ENCODE measurements at regions not wholly inside any gene's neighbourhood (a gene's known extent, or its start where the extent isn't known, plus 50 kb on each side); places are given as distances from the start of the nearest gene placed in this dataset.

GRCh38 chr1:229907884-229908638 lies 159.0 kb upstream of the GALNT2 start:
- H3K4me3 Mint-ChIP-seq: no peak overlapping the region
- peaks cover 8% of the 10 kb centered on the region; the same call in 1 of the 2 replicates for H3K4me1 Mint-ChIP-seq
- CTCF ChIA-PET: no interaction called here
- H3K27me3 Mint-ChIP-seq (ENCODE audit: low read depth): no peaks in the 10 kb centered on the region
- H3K27ac Mint-ChIP-seq: no peak overlapping the region
- TF ChIP-seq USF1 (CRISPR knock-in tag; IDR thresholded peaks at IDR 0.05): no peak
- no peak for TF ChIP-seq SMAD4 (CRISPR knock-in tag; IDR thresholded peaks at IDR 0.05)
- TF ChIP-seq E2F4 (CRISPR knock-in tag; IDR thresholded peaks at IDR 0.05; ENCODE audit: borderline replicate concordance, low read depth): no peak
- no peak for TF ChIP-seq ZNF396 (CRISPR knock-in tag; IDR thresholded peaks at IDR 0.05; ENCODE audit: borderline replicate concordance)
- no peak for TF ChIP-seq FOXJ3 (CRISPR knock-in tag; IDR thresholded peaks at IDR 0.05; ENCODE audit: borderline replicate concordance)
- no peak for TF ChIP-seq GABPB1 (CRISPR knock-in tag; IDR thresholded peaks at IDR 0.05)
- ATAC-seq (no peak), DNase-seq (ENCODE audit: low spot score) (no peak)
- H3K36me3 Mint-ChIP-seq: no peaks in the 10 kb centered on the region
- H3K9me3 Mint-ChIP-seq: no peaks in the 10 kb centered on the region
- POLR2A ChIA-PET: interaction anchor here (0.6 kb wide), 1 partner anchor 213 kb away, joined by 3 read pairs; no protein-coding TSS in a partner anchor

- ChIA-PET POLR2A (interaction anchor here (0.6 kb wide), 1 partner anchor 213 kb away, joined by 3 read pairs; no protein-coding TSS in a partner anchor), CTCF (no interaction called here)
- peaks cover 8% of the 10 kb centered on the region; the same call in 1 of the 2 replicates for H3K4me1 Mint-ChIP-seq
- no peaks in the 10 kb centered on the region for H3K27me3 Mint-ChIP-seq (ENCODE audit: low read depth)
- ATAC-seq (no peak), DNase-seq (ENCODE audit: low spot score) (no peak)
- H3K27ac Mint-ChIP-seq: no peak overlapping the region
- TF ChIP-seq ZNF263 (CRISPR knock-in tag; IDR thresholded peaks at IDR 0.05; ENCODE audit: low read depth) (no peak), E2F5 (CRISPR knock-in tag; IDR thresholded peaks at IDR 0.05) (no peak), FOXK1 (CRISPR knock-in tag; IDR thresholded peaks at IDR 0.05) (no peak), EMX1 (CRISPR knock-in tag; IDR thresholded peaks at IDR 0.05) (no peak), RORB (CRISPR knock-in tag; IDR thresholded peaks at IDR 0.05) (no peak), SMAD4 (CRISPR knock-in tag; IDR thresholded peaks at IDR 0.05) (no peak), ZBTB43 (CRISPR knock-in tag; IDR thresholded peaks at IDR 0.05) (no peak), IRF2 (CRISPR knock-in tag; IDR thresholded peaks at IDR 0.05; ENCODE audit: borderline replicate concordance, low read depth) (no peak), NFYB (CRISPR knock-in tag; conservative IDR thresholded peaks at IDR 0.05; ENCODE audit: low read depth) (no peak), ZNF281 (CRISPR knock-in tag; IDR thresholded peaks at IDR 0.05) (no peak), ZNF317 (CRISPR knock-in tag; IDR thresholded peaks at IDR 0.05; ENCODE audit: borderline replicate concordance, low read depth) (no peak), STAT6 (CRISPR knock-in tag; conservative IDR thresholded peaks at IDR 0.05; ENCODE audit: low read depth) (no peak), PRDM15 (CRISPR knock-in tag; IDR thresholded peaks at IDR 0.05) (no peak)
- H3K36me3 Mint-ChIP-seq: no peaks in the 10 kb centered on the region
- no peak overlapping the region for H3K4me3 Mint-ChIP-seq
- no peaks in the 10 kb centered on the region for H3K9me3 Mint-ChIP-seq
Observed at GRCh38 chr1:229908689-229909088, 158.3 kb upstream of the GALNT2 start.
